ENCODE measurements at regions not wholly inside any gene's neighbourhood (a gene's known extent, or its start where the extent isn't known, plus 50 kb on each side); places are given as distances from the start of the nearest gene placed in this dataset.

GRCh38 chr3:158935846-158936245, 134.0 kb downstream of the MFSD1 start:
- TF ChIP-seq CREB5 (CRISPR knock-in tag; IDR thresholded peaks at IDR 0.05; ENCODE audit: low read depth) = no peak
- TF ChIP-seq ZFP30 (CRISPR knock-in tag; IDR thresholded peaks at IDR 0.05) = no peak
- TF ChIP-seq CSDC2 (CRISPR knock-in tag; IDR thresholded peaks at IDR 0.05) = no peak
- TF ChIP-seq RARB (CRISPR knock-in tag; IDR thresholded peaks at IDR 0.05) = no peak

Measured in SK-N-SH treated with all-trans-retinoic acid at 6 μM for 48 hours (cell line).